Fibroblast of the aortic adventitia (primary cell): ENCODE measurements at regions not wholly inside any gene's neighbourhood (a gene's known extent, or its start where the extent isn't known, plus 50 kb on each side); places are given as distances from the start of the nearest gene placed in this dataset.

Experiments used
- DNase-seq: peaks from one replicate; pipeline ENCODE4 v3.0.0-alpha.2; 2010; ENCODE audit warnings: low read depth
- H3K4me3 ChIP-seq: 2 replicates; pipeline ENCODE4 v1.5.1; 2011; ENCODE audit warnings: low read depth, mild to moderate bottlenecking, control low read depth, low read length, moderate library complexity
- TF ChIP-seq, protein P1 (sequence below): IDR thresholded peaks from 2 replicates; pipeline ENCODE4 v1.5.1; 2011; ENCODE audit warnings: mild to moderate bottlenecking, low read length, control low read depth, inconsistent platforms; ENCODE audit not compliant: insufficient read depth

DNA sequence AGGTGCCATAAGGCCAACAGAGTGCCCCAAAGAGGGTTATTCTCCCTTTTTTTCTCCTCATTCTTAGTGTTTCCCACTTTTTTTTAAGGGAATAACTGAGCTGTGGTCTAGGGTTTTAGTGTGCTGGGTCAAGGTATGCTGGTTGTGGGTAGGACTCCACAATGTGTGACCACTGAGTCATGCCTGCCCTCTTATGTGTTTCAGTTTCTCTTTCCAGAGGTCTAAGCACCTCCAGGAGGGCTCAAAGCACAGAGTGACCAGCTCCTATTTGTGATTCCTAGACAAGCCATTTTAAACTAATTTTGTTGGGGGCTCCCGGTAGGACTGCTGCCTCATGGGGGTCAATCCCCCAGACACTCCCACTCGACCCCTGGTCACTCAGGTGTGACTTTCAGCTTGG lies 80.5 kb upstream of the GC start:
- DNase-seq: no peak
- H3K4me3 ChIP-seq: no peak overlapping the region
- TF ChIP-seq, protein P1, sequence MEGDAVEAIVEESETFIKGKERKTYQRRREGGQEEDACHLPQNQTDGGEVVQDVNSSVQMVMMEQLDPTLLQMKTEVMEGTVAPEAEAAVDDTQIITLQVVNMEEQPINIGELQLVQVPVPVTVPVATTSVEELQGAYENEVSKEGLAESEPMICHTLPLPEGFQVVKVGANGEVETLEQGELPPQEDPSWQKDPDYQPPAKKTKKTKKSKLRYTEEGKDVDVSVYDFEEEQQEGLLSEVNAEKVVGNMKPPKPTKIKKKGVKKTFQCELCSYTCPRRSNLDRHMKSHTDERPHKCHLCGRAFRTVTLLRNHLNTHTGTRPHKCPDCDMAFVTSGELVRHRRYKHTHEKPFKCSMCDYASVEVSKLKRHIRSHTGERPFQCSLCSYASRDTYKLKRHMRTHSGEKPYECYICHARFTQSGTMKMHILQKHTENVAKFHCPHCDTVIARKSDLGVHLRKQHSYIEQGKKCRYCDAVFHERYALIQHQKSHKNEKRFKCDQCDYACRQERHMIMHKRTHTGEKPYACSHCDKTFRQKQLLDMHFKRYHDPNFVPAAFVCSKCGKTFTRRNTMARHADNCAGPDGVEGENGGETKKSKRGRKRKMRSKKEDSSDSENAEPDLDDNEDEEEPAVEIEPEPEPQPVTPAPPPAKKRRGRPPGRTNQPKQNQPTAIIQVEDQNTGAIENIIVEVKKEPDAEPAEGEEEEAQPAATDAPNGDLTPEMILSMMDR: no peak

DNA sequence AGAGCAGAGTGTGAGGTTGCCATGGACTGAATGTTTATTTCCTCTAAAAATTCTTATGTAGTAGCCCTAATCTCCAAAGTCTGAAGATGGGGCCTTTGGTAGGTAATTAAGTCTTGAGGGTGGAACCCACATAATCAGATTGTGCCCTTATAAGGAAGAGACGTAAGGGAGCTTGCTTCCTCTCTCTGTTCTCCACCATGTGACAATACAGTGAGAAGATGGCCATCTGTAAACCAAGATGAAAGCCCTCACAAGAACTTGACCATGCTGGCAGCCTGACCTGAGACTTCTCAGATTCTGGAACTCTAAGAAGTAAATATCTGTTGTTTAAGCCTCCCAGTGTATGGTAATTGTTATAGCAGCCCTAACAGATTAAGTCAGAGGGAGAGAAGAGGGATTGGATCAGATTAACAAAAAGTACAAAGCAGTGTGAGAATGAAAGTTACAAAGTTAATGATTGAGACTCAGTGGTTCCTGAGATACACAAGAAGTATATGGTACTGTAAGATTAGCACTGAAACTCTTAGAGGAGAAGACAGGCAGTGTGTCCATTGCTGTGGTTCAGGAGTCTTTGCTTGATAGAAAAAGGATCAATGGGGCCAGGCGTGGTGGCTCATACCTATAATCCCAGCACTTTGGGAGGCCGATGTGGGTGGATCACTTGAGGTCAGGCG lies 82.5 kb upstream of the GC start:
- H3K4me3 ChIP-seq: no peak overlapping the region
- no peak for DNase-seq
- TF ChIP-seq, protein P1: no peak

DNA sequence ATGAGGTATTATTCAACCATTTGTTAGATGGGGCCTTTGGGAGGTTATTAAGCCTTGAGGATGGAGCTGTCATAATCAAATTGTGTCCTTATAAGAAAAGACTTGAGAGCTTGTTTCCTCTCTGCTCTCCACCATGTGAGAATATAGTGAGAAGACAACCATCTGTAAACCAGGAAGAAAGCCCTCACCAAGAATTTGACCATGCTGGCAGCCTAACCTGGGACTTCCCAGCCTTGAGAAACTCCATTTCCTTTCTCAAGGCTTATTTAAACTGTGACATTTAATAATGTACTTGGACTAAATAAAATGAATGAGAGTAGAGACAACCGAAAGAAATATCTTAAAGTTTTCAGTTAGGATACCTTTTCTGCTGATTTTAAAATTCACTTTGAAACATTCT lies 83.7 kb upstream of the GC start:
- TF ChIP-seq, protein P1: no peak
- DNase-seq: peak; percentile 2
- no peak overlapping the region for H3K4me3 ChIP-seq

DNA sequence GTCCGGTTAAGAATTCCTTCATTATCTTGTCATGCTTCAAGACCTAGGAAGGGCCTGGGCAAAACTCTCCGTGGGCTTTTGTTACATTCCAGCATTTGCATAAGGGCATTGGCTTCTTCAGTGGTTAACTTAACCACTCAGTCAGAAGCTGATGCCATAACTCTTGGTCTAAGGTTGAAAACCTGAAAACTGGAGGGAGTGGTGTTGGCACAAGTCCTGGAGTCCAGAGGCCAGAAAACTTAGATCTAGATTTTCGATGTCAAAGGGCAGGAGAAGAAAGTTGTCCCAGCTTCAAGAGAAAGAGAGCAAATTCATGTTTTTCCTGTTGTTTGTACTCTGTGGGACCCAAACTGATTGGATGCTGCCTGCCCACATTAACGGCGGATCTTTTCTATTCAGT lies 86.6 kb upstream of the GC start:
- no peak for DNase-seq
- H3K4me3 ChIP-seq: no peak overlapping the region
- TF ChIP-seq, protein P1: no peak

DNA sequence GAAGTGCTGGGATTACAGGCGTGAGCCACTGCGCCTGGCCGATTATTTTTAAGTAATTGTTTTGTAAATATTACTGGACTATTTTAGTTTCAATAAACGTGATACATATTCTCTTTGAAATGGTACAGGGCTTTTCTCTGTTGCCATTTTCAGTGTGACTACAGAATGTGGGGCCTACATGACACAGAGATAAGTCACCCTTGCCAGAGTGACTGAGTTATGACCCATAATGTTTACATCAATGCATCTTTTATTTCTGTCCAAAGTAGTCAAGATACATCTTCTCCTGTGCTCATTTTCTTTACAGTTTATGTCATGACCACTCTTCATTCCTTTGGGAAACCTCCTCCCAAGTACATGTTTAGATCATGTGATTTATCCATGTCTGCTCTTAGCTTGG lies 88.3 kb upstream of the GC start:
- TF ChIP-seq, protein P1: no peak
- no peak overlapping the region for H3K4me3 ChIP-seq
- DNase-seq: no peak

DNA sequence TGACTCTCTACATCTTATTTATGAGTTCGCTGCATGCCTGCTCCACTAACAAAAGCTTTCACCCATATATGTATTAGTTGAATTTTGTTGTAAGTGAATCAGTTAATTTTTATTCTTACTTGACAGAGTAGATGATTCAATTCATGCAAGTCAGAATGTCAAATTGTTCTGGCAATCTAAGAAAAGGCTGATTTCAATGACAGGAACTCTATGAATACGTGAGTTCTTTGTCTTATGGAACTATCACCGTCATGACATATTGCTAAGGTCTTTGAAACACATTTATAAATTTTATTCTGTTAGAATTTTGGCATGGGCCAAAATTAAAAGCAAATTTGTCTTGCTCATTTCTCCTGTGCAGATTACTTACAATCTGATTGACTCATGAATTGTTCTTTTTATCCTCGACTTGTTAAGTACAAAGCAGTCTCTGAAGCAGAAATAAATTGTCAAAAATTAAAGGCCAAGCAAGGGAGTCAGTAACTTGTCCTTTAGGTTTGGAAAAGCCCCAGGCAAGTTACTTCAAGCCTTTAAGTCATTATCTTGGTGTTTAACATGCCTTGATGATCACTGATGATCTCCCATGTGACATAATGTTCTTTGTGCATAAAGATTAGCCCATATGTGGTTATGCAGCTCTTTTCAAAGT lies 89.0 kb upstream of the GC start:
- no peak overlapping the region for H3K4me3 ChIP-seq
- no peak for DNase-seq
- TF ChIP-seq, protein P1: no peak

DNA sequence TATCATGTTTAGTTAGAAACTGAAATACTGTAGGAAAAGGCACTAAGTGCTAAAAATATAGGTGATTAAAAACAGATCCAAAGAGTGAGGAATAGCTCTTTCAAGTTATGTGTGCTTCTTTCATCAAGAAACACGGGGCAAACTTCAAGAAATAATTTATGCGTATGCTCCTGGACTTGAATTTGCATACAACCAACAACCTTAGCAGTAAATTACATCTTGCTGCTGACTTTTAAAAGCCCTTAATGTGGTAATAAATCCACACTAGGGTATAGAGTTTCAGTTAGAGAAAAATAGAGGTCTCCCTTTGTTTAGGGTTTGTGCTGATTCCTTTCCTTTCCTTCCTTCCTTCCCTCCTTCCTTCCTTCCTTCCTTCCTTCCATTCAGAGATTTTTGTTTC lies 94.5 kb upstream of the GC start:
- TF ChIP-seq, protein P1: no peak
- no peak overlapping the region for H3K4me3 ChIP-seq
- no peak for DNase-seq
